ENCODE measurements at regions not wholly inside any gene's neighbourhood (a gene's known extent, or its start where the extent isn't known, plus 50 kb on each side); places are given as distances from the start of the nearest gene placed in this dataset.
A peak's percentile ranks its signal among the peaks of the same experiment; 100 is the strongest.

GRCh38 chr10:91705948-91706670 lies 73.2 kb upstream of the PPP1R3C start (continued):
- TF ChIP-seq E2F1 (CRISPR knock-in tag; IDR thresholded peaks at IDR 0.05): no peak
- TF ChIP-seq GTF2F1 (IDR thresholded peaks at IDR 0.05; ENCODE audit: low read depth, low read length): no peak
- no peak for TF ChIP-seq KDM4B (IDR thresholded peaks at IDR 0.05; ENCODE audit: borderline replicate concordance in 2 of 2, low read depth in 1 of 2)
- no peak for TF ChIP-seq MEF2D (tag; conservative IDR thresholded peaks at IDR 0.05; ENCODE audit: low read depth)
- 0 out of 2 replicates have a peak, but pooled peaks have one; percentile 33 for TF ChIP-seq ZBTB40 (IDR thresholded peaks at IDR 0.05)
- no peak for TF ChIP-seq ZBTB40 (CRISPR knock-in tag; IDR thresholded peaks at IDR 0.05)
- no peak for TF ChIP-seq HNRNPLL (IDR thresholded peaks at IDR 0.05; ENCODE audit: low read depth, low read length, poor library complexity, severe bottlenecking)
- no peak for TF ChIP-seq RHOXF2B (CRISPR knock-in tag; conservative IDR thresholded peaks at IDR 0.05)
- no peak for TF ChIP-seq CBFB (CRISPR knock-in tag; IDR thresholded peaks at IDR 0.05)
- TF ChIP-seq SRF (CRISPR knock-in tag; IDR thresholded peaks at IDR 0.05): no peak
- TF ChIP-seq ZNF780A (CRISPR knock-in tag; IDR thresholded peaks at IDR 0.05): no peak
- no peak for TF ChIP-seq ZNF561 (CRISPR knock-in tag; conservative IDR thresholded peaks at IDR 0.05)
- TF ChIP-seq ZNF174 (CRISPR knock-in tag; IDR thresholded peaks at IDR 0.05): no peak
- TF ChIP-seq EWSR1 (IDR thresholded peaks at IDR 0.05; ENCODE audit: borderline replicate concordance, low read depth, partially characterized antibody): no peak
- no peak for TF ChIP-seq HNRNPH1 (optimal IDR thresholded peaks at IDR 0.05; ENCODE audit: low read depth, low read length)
- TF ChIP-seq SIRT6 (IDR thresholded peaks at IDR 0.05; ENCODE audit: low read depth, low read length): no peak
- TF ChIP-seq FOXJ2 (tag; IDR thresholded peaks at IDR 0.05): no peak
- no peak for TF ChIP-seq PHF8 (IDR thresholded peaks at IDR 0.05; ENCODE audit: borderline replicate concordance, low read length)
- 0 out of 2 replicates have a peak, but pooled peaks have one; percentile 25 for TF ChIP-seq ZEB2 (IDR thresholded peaks at IDR 0.05)
- TF ChIP-seq ZNF77 (CRISPR knock-in tag; IDR thresholded peaks at IDR 0.05): no peak
